Epithelial cell of proximal tubule (primary cell): ENCODE measurements at regions not wholly inside any gene's neighbourhood (a gene's known extent, or its start where the extent isn't known, plus 50 kb on each side); places are given as distances from the start of the nearest gene placed in this dataset.

Experiments used
- DNase-seq: peaks from one replicate; pipeline ENCODE4 v3.0.0-alpha.2; 2011; ENCODE audit warnings: low read depth
- H3K4me3 ChIP-seq: 2 replicates; pipeline ENCODE4 v1.5.1; 2011; ENCODE audit warnings: low read depth, mild to moderate bottlenecking, low read length
- TF ChIP-seq, protein P1 (sequence below): conservative IDR thresholded peaks from 2 replicates; pipeline ENCODE4 v1.5.1; 2012; ENCODE audit warnings: low read depth, mild to moderate bottlenecking, low read length

DNA sequence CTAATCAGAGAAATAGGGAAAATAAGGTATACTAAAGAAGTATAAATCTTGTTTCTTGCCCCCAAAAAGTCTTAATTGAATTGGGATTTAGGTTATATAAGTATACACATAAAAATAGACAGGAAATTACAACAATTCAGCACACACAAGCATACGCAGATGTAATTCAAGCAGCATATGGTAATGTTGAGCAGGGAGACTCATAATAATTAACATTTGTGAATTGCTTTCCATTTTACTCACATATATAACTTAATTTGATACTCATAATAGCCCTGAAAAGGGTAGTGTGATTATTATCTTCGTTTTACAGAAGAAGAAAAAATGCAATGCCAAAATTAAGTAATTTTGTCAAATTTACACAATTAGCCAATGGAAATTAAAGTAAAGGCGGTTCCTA, 313.5 kb upstream of the ECI2 start:
- no peak overlapping the region for H3K4me3 ChIP-seq
- TF ChIP-seq, protein P1, sequence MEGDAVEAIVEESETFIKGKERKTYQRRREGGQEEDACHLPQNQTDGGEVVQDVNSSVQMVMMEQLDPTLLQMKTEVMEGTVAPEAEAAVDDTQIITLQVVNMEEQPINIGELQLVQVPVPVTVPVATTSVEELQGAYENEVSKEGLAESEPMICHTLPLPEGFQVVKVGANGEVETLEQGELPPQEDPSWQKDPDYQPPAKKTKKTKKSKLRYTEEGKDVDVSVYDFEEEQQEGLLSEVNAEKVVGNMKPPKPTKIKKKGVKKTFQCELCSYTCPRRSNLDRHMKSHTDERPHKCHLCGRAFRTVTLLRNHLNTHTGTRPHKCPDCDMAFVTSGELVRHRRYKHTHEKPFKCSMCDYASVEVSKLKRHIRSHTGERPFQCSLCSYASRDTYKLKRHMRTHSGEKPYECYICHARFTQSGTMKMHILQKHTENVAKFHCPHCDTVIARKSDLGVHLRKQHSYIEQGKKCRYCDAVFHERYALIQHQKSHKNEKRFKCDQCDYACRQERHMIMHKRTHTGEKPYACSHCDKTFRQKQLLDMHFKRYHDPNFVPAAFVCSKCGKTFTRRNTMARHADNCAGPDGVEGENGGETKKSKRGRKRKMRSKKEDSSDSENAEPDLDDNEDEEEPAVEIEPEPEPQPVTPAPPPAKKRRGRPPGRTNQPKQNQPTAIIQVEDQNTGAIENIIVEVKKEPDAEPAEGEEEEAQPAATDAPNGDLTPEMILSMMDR, result no peak
- DNase-seq, result no peak

DNA sequence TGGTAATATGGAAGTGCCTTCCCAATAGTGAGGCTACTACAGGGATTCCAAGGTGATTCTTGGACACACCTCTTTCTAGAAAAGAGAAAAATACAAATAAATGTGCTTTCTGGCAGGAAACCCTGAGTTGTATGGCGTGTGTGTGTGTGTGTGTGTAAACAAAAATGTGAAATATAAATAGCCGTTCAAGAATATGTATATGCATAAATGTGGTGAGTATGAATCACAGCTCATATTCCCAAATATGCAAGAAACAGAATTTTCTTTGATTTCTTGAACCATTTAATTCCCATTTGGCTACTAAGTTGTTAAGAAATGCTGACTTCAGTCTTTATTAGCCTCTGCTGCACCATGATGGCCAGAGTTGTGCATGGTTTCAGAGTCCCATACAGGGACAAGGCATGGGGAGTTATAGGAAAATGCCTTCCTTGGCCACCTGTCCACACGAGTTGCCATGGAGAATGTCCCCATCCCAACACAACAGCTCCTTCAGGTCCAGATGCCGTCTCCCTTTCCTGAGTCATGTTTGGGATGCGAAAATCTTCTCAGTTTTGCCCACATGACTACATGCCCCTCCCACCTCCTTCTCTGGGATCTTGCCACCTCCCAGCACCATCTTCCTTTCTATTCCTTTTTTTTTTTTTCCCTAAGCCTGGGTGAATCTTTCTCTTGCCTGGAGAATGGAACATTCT, 312.4 kb upstream of the ECI2 start:
- H3K4me3 ChIP-seq, result no peak overlapping the region
- no peak for DNase-seq
- TF ChIP-seq, protein P1, result no peak

DNA sequence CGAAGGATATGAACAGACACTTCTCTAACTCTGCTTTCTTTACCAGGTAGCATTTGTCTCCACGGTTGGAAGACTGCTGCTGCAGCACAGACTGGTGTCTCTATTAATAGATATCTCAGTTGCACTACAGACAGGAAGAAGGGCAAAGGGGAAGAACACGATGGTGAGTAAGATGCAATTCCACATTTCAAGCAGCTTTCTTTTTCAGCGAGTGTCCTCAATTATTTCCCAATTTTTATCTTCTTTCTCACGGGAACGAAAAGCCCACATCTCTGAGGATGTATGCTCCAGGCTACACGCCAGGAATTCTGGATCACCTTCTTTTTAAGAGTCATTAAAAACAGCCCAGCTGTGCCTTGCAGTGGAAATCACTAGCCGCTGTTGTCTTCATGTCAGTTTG, 311.6 kb upstream of the ECI2 start:
- TF ChIP-seq, protein P1, result no peak
- no peak for DNase-seq
- H3K4me3 ChIP-seq, result no peak overlapping the region

DNA sequence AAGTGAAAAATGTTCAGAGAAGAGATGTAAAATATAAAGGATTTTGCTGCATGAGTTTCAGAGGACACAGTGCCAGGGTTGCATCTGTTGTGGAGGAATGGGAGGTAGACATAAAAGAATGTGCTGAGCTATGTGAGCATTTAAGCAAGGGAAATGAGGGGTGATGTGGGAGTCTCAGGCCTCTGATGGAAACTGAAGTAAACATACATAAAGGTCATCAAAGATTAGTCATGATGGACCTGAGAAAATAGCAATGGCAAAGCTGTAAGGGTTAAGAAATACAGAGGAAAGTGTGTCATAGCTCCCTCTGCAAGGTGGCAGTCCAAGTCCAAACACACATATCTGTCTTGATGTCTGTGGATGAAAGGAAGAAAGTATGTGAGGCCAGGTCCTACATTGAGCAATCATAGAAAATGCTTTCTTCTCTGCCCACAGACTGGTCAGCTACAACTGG, 306.6 kb upstream of the ECI2 start:
- H3K4me3 ChIP-seq, result no peak overlapping the region
- no peak for DNase-seq
- TF ChIP-seq, protein P1, result no peak

DNA sequence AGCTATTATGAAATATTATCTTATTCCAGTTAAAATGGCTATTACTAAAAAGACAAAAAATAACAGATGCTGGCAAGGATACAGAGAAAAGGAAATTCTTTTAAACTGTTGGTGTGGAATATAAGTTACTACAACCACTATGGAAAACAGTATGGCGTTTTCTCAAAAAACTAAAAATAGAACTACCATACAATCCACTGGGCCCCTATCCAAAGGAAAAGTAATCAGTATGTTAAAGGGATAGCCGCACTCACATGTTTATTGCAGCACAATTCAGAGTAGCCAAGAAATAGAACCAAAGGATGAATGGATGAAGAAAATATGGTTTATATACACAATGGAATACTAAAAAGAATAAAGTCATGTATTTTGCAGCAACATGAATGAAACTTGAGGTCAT, 303.8 kb upstream of the ECI2 start:
- H3K4me3 ChIP-seq, result no peak overlapping the region
- TF ChIP-seq, protein P1, result no peak

DNA sequence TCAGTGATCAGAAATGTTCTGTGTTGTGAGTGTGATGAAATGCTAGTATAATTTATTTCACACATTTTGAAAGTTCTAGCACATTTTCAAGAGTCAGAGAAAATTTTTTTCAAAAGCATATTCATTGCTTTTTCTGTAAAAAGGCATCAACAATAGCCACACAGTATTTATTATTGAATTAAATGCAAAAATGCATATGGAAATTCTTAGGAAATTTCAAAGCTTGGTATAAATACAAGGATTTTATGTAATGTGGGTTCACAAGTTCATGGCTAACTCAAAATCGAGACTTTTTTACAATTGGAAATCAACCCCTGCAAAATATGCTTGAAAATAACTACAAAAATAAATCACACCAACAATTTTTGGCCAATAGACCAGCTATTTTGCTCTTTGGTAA, 302.0 kb upstream of the ECI2 start:
- no peak overlapping the region for H3K4me3 ChIP-seq
- TF ChIP-seq, protein P1, result no peak
- no peak for DNase-seq

More for the DNA sequence above, 303.8 kb upstream of the ECI2 start:
- DNase-seq, result no peak

DNA sequence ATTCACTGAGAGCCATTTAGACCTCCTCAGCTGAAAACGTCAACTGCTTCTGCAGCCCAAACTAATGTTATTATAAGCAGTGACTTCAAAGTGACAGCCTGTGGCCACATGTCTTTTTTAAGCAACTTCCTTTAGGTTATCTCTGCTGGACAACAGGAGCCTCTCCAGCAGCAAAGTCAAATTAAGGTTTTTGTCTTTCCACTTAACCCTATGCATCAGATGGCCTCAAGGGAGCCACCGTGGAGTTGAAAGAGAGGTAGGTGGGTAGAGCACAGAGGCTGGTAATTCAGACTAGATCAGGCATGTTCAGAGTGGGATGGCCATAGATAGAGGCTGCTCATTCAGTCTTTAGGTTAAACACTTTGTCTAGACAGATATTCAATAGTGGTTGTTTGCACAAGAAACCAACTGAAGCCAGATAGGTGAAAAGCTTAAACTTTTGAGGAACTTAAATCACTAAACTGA, 300.6 kb upstream of the ECI2 start:
- no peak for DNase-seq
- TF ChIP-seq, protein P1, result no peak
- no peak overlapping the region for H3K4me3 ChIP-seq
